ENCODE measurements at regions not wholly inside any gene's neighbourhood (a gene's known extent, or its start where the extent isn't known, plus 50 kb on each side); places are given as distances from the start of the nearest gene placed in this dataset.
A peak's percentile ranks its signal among the peaks of the same experiment; 100 is the strongest.

DNA sequence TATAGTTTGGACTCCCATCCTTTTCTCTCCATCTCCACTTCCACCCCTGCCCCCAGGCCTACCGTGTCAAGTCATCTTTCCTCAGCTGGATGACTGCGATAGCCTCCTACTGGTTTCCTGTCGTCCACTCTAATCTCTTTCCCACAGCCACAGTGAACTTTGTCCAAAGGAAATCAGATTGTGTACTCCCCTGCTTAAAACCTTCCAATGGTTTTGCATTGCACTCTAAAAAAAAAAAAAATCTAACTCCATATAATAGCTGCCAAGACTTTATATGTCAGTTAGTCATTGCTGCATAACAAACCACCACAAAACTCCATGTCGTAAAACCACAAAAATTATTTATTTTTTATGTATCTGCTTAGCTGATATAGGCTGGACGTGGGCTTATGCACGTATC lies 160.2 kb upstream of the CCDC68 start:
- DNase-seq: no peak

DNA sequence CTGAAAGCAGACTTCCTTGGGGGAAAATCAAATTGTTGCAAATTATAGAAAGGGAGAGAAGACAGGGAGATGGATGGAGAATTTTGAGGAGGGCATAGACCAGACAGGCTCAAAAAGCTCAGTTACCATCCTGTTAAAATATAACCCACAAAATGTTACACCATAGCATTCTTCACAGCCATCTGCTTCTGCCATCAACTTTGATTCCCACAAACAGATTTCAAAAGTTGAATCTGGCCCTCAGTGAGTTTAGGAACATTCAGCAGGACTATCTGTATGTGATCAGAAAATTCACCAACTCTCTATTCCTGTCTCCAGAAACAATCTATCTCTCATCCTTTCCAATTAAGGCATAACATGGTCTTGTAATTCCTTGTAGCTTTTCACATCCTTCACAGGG lies 159.8 kb upstream of the CCDC68 start:
- no peak for DNase-seq

- no peak for DNase-seq
These were observed 157.6 kb upstream of the CCDC68 start for GRCh38 chr18:55116863-55117262.

- DNase-seq: no peak
These were observed 156.3 kb upstream of the CCDC68 start for GRCh38 chr18:55115606-55116005.

- no peak for DNase-seq
These were observed 155.6 kb upstream of the CCDC68 start for GRCh38 chr18:55114876-55115275.

DNA sequence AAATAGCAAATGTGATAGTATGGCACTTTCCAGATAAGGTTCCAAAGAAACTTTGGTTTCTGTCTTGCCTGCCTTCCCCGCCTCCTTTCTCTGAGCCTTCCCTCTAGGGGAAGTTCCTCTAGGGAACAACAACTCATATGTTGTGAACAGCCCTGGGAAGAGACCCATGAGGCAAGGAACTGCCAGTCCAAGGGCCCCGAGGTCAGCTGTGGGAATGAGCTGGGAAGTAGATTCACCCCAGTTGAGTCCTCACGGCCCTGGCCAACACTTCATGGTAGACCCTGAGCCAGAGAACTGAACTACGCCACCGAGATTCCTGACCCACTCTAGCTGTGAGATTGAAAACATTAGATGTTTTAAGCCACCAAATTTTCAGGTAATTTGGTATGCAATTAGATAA lies 154.5 kb upstream of the CCDC68 start:
- no peak for DNase-seq

DNA sequence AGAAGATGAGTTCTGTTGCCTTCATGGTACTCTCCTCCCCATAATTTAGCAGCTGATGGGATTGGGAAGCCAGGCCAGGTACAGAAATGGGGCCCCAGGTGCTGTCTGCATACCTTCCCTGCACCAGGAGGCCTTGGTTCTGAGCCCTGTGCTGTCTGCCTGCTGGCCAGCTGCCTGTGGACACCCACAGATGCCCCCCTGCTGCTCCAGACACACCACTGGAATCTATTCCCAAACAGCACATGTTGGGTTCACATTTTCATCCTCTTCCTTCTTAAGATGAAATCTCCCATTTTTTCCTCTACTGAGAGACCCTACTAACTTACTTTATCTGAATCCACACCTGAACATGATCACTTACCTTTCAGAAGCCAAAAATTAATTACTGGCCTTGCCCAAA lies 152.0 kb upstream of the CCDC68 start:
- DNase-seq: no peak

DNA sequence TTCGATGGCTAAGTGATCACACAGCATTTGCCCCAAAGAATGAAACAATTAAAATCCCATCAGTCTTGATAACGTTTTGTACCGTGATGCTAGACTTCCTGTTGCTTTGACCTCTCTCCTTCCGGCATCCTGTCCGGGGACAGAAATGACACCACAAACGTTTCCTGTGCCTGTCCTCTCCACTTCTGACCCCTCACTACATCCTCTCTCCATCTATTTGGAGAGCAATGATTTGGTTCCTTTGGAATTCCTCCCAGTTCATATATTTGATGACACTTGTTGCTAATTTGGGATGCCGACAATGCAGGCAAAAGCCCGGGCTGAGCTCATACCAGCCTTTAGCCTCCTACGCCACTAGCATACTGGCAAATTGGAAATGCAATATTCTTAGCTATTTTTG lies 151.2 kb upstream of the CCDC68 start:
- no peak for DNase-seq

GRCh38 chr18:55109818-55110414 lies 150.7 kb upstream of the CCDC68 start:
- DNase-seq: no peak

DNA sequence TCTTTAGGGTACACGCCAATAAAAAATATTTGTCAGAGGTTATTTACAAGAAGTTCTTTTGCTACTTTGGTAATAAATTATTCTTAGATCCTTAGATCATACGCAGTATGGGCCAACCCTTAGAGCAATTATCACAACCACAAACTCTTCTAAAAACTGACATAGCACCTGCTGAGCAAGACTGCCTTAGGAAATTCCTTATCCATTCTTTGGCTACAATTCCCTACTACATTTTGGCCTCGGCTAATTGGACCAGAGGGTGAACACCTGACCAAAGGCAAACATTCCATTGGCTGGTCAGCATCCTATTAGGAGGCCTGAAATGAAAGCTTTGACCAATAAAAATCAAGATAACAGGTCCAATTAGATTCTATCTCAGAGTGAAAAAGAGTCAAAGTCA lies 147.6 kb upstream of the CCDC68 start:
- no peak for DNase-seq

DNA sequence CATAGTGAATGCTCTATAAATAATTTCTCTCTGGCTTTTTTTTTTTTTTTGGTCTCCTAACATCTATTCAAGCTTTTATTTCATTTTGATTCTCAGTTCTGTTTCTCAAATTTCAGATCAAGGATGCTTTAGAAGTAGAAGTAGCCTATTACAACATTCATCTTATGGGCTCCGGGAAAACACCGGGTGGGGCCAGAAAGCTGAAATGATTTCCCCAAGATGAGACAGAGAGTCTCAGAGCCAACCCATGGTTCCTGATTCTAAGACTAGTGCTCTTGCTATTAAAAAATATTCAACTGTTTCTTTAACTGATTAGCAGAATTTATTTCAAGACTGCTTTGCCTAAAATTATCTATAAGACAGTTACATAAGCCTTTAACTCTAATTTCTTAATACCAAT lies 147.2 kb upstream of the CCDC68 start:
- no peak for DNase-seq

DNA sequence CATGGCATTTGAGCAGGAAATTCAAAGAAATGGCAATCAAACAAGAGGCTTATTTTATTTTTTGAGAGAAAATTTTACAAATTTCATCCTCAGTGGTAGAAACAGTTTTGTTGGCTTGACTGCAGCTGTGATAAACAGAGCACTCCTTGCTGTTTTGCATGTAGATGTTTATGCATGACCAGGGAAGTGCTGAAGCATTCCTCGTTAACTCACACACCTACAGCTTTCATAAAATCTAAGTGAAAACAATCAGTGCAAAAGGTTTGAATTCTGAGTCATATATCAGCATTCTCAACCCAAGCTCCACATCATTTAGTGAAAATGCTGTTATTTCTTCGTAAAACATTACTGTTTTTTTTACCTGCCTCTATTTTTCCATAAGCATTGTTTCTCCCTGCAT lies 146.6 kb upstream of the CCDC68 start:
- DNase-seq: no peak

GRCh38 chr18:55102958-55103456 lies 143.7 kb upstream of the CCDC68 start:
- no peak for DNase-seq

- no peak for DNase-seq
These were observed 143.2 kb upstream of the CCDC68 start for GRCh38 chr18:55102501-55102900.

GRCh38 chr18:55101458-55101824 lies 142.2 kb upstream of the CCDC68 start:
- DNase-seq: no peak

DNA sequence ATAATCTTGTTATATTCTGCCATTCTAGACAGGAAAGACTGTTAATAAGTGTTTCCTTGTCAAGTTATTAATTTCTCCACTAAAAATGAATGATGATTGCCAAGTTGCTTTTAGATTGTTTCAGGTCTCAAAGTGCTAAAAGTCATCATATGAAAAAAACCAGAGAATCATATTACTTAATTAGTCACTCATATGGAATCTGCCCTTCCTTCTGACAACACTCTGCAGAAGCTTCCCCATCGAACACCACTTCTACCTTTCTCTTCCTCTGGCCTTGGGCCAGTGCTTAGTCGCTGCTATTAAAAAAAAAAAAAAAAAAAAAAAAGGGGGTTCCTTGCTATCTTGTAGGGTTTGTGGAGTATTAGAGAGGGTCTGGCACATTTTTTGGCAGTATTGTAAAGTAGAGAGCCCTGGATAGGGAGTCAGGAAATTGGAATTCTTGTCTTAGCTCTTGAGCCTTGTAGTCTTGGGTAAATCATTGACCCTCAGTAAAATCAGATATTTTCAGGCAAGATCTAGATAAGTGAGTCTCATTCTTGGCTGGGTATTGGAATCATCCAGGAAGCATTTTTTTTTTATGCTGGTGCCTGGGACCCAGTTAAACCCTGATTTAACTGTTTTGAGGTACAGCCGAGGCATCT lies 141.7 kb upstream of the CCDC68 start:
- peak; percentile 77 for DNase-seq

DNA sequence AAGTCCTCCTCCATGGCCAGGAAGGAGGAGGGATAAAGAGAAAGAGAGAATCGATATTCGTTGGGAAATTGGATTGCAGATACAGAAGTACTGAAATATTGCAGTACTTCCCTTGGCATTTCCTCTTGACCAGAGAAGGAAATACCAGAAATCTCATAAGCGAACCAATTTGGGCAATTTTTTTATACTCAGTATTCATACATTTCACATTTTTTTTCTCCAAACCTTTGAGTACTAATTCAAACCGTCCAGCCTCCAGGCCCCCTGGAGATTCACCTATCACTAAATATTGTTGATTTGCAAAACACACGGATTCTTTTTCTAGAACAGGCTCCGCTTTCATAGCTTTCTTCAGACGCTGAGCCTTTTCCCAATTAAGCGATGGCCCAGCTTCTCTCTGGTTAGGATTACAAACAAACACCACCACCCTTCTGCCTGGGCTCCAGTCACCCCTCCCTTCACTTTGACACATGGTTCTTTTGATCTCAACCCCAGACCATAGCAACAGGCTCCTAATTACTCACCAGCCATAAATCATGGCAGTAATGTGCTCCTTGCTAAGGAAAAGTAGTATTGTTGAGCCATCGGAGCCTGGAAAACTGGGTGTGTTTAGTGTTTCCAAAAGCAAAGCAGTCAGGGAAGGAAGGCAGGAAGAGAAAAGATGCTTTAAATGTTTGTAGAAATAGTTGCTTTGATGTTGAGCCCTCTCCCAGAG lies 138.4 kb upstream of the CCDC68 start:
- DNase-seq: peak; percentile 87

- peak; percentile 72 for DNase-seq
These were observed 137.1 kb upstream of the CCDC68 start for GRCh38 chr18:55096263-55096951.

GRCh38 chr18:55095584-55095983 lies 136.3 kb upstream of the CCDC68 start:
- DNase-seq: no peak

DNA sequence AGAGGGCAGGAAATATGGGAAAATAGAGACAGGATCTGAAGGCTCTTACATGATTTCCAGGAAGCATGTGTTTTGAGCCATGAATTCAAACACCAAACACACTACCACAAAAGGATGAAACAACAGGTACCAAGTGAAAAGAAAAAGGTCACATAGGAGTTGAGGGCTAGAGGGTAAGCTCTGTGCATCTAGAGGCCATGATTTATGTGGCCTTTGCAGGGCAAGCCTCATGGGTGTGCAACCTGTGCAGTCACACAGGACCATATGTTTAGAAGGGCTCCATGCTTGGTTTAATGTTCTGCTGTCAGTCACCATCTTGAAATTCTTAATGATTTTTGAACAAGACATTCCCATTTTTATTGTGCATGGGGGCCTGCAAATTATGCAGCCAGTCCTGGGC lies 134.5 kb upstream of the CCDC68 start:
- DNase-seq: no peak

- no peak for DNase-seq
These were observed 134.0 kb upstream of the CCDC68 start for GRCh38 chr18:55093295-55093694.

DNA sequence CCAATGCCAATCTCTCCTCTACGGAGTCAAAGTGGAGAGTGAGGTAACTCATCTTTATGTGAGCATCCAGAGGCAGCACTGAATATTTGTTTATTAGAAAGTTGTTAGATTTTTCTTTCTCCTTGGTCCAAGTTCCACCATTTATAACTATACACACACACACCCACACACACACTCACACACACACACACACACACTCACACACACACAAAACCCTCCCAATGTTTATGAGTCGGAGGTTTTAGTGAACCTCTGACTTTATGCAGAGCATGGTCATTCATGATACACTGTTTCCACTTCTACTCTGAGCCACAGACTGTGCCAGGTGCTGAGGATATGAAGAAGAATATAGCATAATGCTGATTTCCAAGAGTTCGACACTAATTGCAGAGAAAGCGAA lies 132.9 kb upstream of the CCDC68 start:
- no peak for DNase-seq

GRCh38 chr18:55090564-55091188 lies 131.4 kb upstream of the CCDC68 start:
- peak; percentile 24 for DNase-seq
